OCI-LY7 (cell line): ENCODE measurements at regions not wholly inside any gene's neighbourhood (a gene's known extent, or its start where the extent isn't known, plus 50 kb on each side); places are given as distances from the start of the nearest gene placed in this dataset.

Experiments
- BruUV-seq: library from RNA; stranded (reverse); fragments of 400-500 nt; replicated peaks from 2 replicates; lab custom pipeline; 2021; lab: Mats Ljungman, UMichigan
- CTCF ChIA-PET: fragments of 300-600 bp; sonication (Branson Sonifier 250); formaldehyde crosslinking; loops from one replicate; lab custom pipeline; 2022; ENCODE audit warnings: antibody characterized with exemption; ENCODE audit not compliant: unreplicated experiment; lab: Charles Lee
- POLR2A ChIA-PET: fragments of 300-600 bp; sonication (Branson Sonifier 250); formaldehyde crosslinking; loops from one replicate; lab custom pipeline; 2022; ENCODE audit warnings: antibody characterized with exemption; lab: Charles Lee
- DNase-seq: peaks from one replicate; pipeline ENCODE4 v3.0.0-alpha.2; 2015; ENCODE audit warnings: low spot score
- H2AFZ ChIP-seq: fragments of 200-600 bp; sonication (generic), shearing (Covaris generic); 2 replicates; pipeline ENCODE4 v1.6.1; 2014; ENCODE audit warnings: mild to moderate bottlenecking, antibody characterized with exemption, low read length, moderate library complexity
- H3K27ac ChIP-seq: fragments of 200-600 bp; sonication (generic); 2 replicates; pipeline ENCODE4 v1.5.1; 2014; ENCODE audit warnings: mixed run types, low read depth, mild to moderate bottlenecking, moderate library complexity, low read length, inconsistent platforms; ENCODE audit not compliant: poor library complexity, severe bottlenecking
- H3K36me3 ChIP-seq: fragments of 200-600 bp; sonication (generic); 2 replicates; pipeline ENCODE4 v1.6.1; 2014; ENCODE audit warnings: mild to moderate bottlenecking, antibody characterized with exemption, low read length, moderate library complexity, mixed read lengths; ENCODE audit not compliant: insufficient read depth
- H3K4me1 ChIP-seq: fragments of 200-600 bp; sonication (generic); 2 replicates; pipeline ENCODE4 v1.5.1; 2014; ENCODE audit warnings: mild to moderate bottlenecking, low read length; ENCODE audit not compliant: insufficient read depth, poor library complexity, severe bottlenecking
- H3K4me2 ChIP-seq: fragments of 200-600 bp; sonication (generic); 2 replicates; pipeline ENCODE4 v1.6.1; 2014; ENCODE audit warnings: mild to moderate bottlenecking, low read length
- H3K4me3 ChIP-seq: fragments of 200-600 bp; sonication (generic); 2 replicates; pipeline ENCODE4 v1.5.1; 2014; ENCODE audit warnings: mild to moderate bottlenecking, low read depth, low read length; ENCODE audit not compliant: poor library complexity, severe bottlenecking
- H3K79me2 ChIP-seq: fragments of 200-600 bp; sonication (generic); 2 replicates; pipeline ENCODE4 v1.6.1; 2016; ENCODE audit warnings: low read depth, mild to moderate bottlenecking, low read length, moderate library complexity, mixed read lengths; ENCODE audit not compliant: insufficient read depth
- H3K9me2 ChIP-seq: fragments of 200-600 bp; sonication (generic); 2 replicates; pipeline ENCODE4 v1.6.1; 2016; ENCODE audit warnings: mild to moderate bottlenecking, low read length, mixed read lengths; ENCODE audit not compliant: insufficient read depth
- H3K9me3 ChIP-seq: fragments of 200-600 bp; sonication (generic); 2 replicates; pipeline ENCODE4 v1.6.1; 2014; ENCODE audit warnings: mild to moderate bottlenecking, mixed run types, low read length, mixed read lengths
- H4K20me1 ChIP-seq: fragments of 200-600 bp; sonication (generic); 2 replicates; pipeline ENCODE4 v1.6.1; 2014; ENCODE audit warnings: mild to moderate bottlenecking, antibody characterized with exemption, low read length, moderate library complexity, mixed read lengths; ENCODE audit not compliant: insufficient read depth
- CTCF ChIP-seq: fragments of 200-600 bp; sonication (generic); conservative IDR thresholded peaks from 2 replicates; pipeline ENCODE4 v1.5.1; 2014; ENCODE audit warnings: mild to moderate bottlenecking, antibody characterized with exemption, low read length, moderate library complexity, mixed read lengths
- EZH2phosphoT487 ChIP-seq: fragments of 200-600 bp; sonication (generic); IDR thresholded peaks from 2 replicates; pipeline ENCODE4 v1.6.1; 2018; ENCODE audit warnings: low read depth, borderline replicate concordance, mild to moderate bottlenecking, mixed run types, antibody characterized with exemption, low read length, moderate library complexity, mixed read lengths
- intact Hi-C: fragments of 100-400 bp; cut with micrococcal nuclease; formaldehyde crosslinking; loops from one replicate; pipeline ENCODE4 v1.10.0; 2022; ENCODE audit not compliant: unreplicated experiment

GRCh38 chr5:74289691-74290090 is 350.8 kb downstream of the ENC1 start:
- intact Hi-C loops, result loop anchor here (10.0 kb wide), 1 partner anchor 355 kb away; the partner anchor contains the start of gene ENC1
- DNase-seq, result no peak
- Histone ChIP-seq H3K9me2 (no peaks in the 10 kb centered on the region), H3K27ac (no peak overlapping the region), H2AFZ (no peak overlapping the region), H3K9me3 (no peaks in the 10 kb centered on the region), H3K4me3 (no peak overlapping the region), H3K4me1 (peaks cover 5% of the 10 kb centered on the region), H3K4me2 (no peak overlapping the region), H4K20me1 (no peaks in the 10 kb centered on the region), H3K79me2 (no peaks in the 10 kb centered on the region), H3K36me3 (no peaks in the 10 kb centered on the region)
- TF ChIP-seq EZH2phosphoT487, result no peak
- TF ChIP-seq CTCF, result no peak
- BruUV-seq, result no TSS peak
- ChIA-PET CTCF (no interaction called here), POLR2A (interaction anchor here (1.1 kb wide), 1 partner anchor 9 kb away, joined by 3 read pairs; no protein-coding TSS in a partner anchor)

GRCh38 chr5:74289238-74289637 is 351.3 kb downstream of the ENC1 start:
- Histone ChIP-seq H3K4me3 (no peak overlapping the region), H3K9me3 (no peaks in the 10 kb centered on the region), H3K9me2 (no peaks in the 10 kb centered on the region), H3K36me3 (no peaks in the 10 kb centered on the region), H3K4me2 (no peak overlapping the region), H4K20me1 (no peaks in the 10 kb centered on the region), H2AFZ (no peak overlapping the region), H3K79me2 (no peaks in the 10 kb centered on the region), H3K27ac (no peak overlapping the region), H3K4me1 (peaks cover 1% of the 10 kb centered on the region)
- DNase-seq, result no peak
- no peak for TF ChIP-seq CTCF
- POLR2A ChIA-PET, result interaction anchor here (1.1 kb wide), 1 partner anchor 9 kb away, joined by 3 read pairs; no protein-coding TSS in a partner anchor
- intact Hi-C loops, result no loop called here
- BruUV-seq, result no TSS peak
- CTCF ChIA-PET, result no interaction called here

GRCh38 chr5:74288448-74289108 is 351.9 kb downstream of the ENC1 start:
- CTCF ChIA-PET, result no interaction called here
- no peak overlapping the region for H2AFZ ChIP-seq
- intact Hi-C loops, result no loop called here
- no peak overlapping the region for H3K4me2 ChIP-seq
- H3K36me3 ChIP-seq, result no peaks in the 10 kb centered on the region
- H3K4me1 ChIP-seq, result no peaks in the 10 kb centered on the region
- H3K9me3 ChIP-seq, result no peaks in the 10 kb centered on the region
- H3K9me2 ChIP-seq, result no peaks in the 10 kb centered on the region
- DNase-seq, result no peak
- POLR2A ChIA-PET, result no interaction called here
- no peaks in the 10 kb centered on the region for H4K20me1 ChIP-seq
- TF ChIP-seq CTCF (no peak), EZH2phosphoT487 (no peak)
- no peaks in the 10 kb centered on the region for H3K79me2 ChIP-seq
- no peak overlapping the region for H3K27ac ChIP-seq
- no peak overlapping the region for H3K4me3 ChIP-seq
- BruUV-seq, result no TSS peak
